ENCODE measurements at regions not wholly inside any gene's neighbourhood (a gene's known extent, or its start where the extent isn't known, plus 50 kb on each side); places are given as distances from the start of the nearest gene placed in this dataset.
"Not testable (repeated sequence)": the region's sequence is repeated elsewhere in the genome, so short reads cannot be mapped to it uniquely, and the experiment has no call there.

DNA sequence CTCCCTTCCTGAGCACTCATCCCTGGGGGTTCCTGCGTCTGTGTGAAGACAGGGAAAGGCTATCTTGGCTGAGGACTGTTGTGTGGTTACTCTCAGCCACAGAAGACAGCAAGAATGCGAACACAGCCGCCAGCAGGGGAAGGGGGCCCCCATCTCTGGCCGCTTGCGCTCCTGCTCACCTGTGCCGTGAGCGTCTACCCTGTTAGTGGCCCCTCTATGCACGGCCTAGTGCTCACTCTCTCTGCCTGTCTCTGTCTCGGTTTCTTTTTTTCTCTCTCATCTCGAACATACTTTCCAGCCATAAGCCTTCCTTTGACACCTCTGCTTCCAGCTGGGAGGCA, 206.7 kb upstream of the APCDD1 start:
- no peak overlapping the region for H3K4me3 ChIP-seq (ENCODE audit: low read depth, low read length)
- H3K27ac ChIP-seq, result no peak overlapping the region
- H3K36me3 ChIP-seq (replicated peaks), result no peaks in the 10 kb centered on the region
- DNase-seq, result no peak
- TF ChIP-seq, protein P1, sequence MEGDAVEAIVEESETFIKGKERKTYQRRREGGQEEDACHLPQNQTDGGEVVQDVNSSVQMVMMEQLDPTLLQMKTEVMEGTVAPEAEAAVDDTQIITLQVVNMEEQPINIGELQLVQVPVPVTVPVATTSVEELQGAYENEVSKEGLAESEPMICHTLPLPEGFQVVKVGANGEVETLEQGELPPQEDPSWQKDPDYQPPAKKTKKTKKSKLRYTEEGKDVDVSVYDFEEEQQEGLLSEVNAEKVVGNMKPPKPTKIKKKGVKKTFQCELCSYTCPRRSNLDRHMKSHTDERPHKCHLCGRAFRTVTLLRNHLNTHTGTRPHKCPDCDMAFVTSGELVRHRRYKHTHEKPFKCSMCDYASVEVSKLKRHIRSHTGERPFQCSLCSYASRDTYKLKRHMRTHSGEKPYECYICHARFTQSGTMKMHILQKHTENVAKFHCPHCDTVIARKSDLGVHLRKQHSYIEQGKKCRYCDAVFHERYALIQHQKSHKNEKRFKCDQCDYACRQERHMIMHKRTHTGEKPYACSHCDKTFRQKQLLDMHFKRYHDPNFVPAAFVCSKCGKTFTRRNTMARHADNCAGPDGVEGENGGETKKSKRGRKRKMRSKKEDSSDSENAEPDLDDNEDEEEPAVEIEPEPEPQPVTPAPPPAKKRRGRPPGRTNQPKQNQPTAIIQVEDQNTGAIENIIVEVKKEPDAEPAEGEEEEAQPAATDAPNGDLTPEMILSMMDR (IDR thresholded peaks at IDR 0.05; ENCODE audit: low read depth, low read length, missing control alignments), result no peak
- in situ Hi-C loops (cut with HindIII; ENCODE audit: low pct_ligation_motif_present, low sequenced_read_pairs), result no loop called here
- H3K27me3 ChIP-seq (replicated peaks), result no peaks in the 10 kb centered on the region

DNA sequence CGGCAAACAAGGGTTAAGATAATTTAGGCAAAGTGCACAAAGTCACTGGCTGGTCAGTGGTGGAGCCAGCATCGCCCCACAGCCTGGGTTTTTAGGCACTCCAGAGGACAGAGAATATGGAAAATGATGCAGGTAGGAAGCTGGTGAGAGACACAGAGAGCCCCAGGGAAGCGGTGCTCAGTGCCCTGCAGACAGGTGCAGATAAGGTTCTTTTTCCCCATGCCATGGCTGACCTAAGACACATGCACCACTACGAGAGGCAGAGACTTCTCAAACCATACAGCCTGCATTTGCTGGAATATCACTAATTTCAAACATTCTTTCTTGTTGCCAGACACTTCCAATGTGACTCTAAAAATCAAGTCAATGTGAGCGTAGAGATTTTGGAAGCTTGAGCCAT, 205.7 kb upstream of the APCDD1 start:
- H3K36me3 ChIP-seq (replicated peaks), result no peaks in the 10 kb centered on the region
- in situ Hi-C loops (cut with HindIII; ENCODE audit: low pct_ligation_motif_present, low sequenced_read_pairs), result no loop called here
- no peak for DNase-seq

DNA sequence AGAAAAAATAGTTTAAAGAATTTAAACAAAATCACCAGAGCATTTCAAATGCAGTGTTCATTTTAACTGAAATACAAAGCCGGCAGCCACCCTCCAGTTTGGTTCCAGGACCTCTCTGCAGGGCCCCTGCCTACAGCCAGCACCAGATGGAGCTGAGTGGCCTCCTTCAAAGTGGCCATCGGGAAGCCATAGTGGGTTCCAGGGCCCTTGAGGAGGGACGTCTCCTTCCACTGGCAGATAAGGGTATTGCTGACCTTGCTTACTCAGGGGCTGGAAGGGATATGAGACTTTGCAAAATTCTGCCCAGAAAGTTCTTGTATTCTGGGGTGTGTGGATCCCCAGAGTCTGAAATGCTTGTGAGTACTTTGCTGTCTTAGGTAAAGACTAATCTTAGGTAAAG, 205.2 kb upstream of the APCDD1 start:
- Histone ChIP-seq H3K4me3 (ENCODE audit: low read depth, low read length) (no peak overlapping the region), H3K36me3 (replicated peaks) (no peaks in the 10 kb centered on the region), H3K27me3 (replicated peaks) (no peaks in the 10 kb centered on the region), H3K27ac (no peak overlapping the region)
- DNase-seq, result no peak
- TF ChIP-seq, protein P1 (IDR thresholded peaks at IDR 0.05; ENCODE audit: low read depth, low read length, missing control alignments), result no peak
- in situ Hi-C loops (cut with HindIII; ENCODE audit: low pct_ligation_motif_present, low sequenced_read_pairs), result no loop called here

More for the DNA sequence above, 205.7 kb upstream of the APCDD1 start:
- no peaks in the 10 kb centered on the region for H3K27me3 ChIP-seq (replicated peaks)
- TF ChIP-seq, protein P1 (IDR thresholded peaks at IDR 0.05; ENCODE audit: low read depth, low read length, missing control alignments), result no peak
- H3K4me3 ChIP-seq (ENCODE audit: low read depth, low read length), result no peak overlapping the region
- no peak overlapping the region for H3K27ac ChIP-seq

DNA sequence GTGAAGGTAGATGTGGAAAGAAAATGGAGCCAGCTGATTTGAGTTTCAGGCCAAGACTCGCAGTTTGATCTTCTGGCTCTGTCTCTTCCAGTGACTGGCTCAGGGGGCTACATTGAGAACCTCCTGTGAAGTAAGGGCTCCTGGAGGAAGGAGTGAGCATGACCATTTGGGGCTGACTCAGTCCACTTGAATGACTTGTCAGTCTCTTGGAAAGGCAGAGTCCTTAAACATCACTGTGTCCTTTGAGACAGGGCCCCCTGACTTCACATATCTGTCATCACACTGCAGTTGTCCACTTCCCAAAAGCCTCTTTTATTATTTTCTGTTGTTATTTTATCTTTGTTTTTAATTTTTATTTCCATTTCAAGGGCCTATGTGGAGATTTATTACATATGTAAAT, 204.6 kb upstream of the APCDD1 start:
- no peaks in the 10 kb centered on the region for H3K36me3 ChIP-seq (replicated peaks)
- no peak for DNase-seq
- H3K27me3 ChIP-seq (replicated peaks), result no peaks in the 10 kb centered on the region
- TF ChIP-seq, protein P1 (IDR thresholded peaks at IDR 0.05; ENCODE audit: low read depth, low read length, missing control alignments), result no peak
- no peak overlapping the region for H3K27ac ChIP-seq
- in situ Hi-C loops (cut with HindIII; ENCODE audit: low pct_ligation_motif_present, low sequenced_read_pairs), result no loop called here
- no peak overlapping the region for H3K4me3 ChIP-seq (ENCODE audit: low read depth, low read length)

DNA sequence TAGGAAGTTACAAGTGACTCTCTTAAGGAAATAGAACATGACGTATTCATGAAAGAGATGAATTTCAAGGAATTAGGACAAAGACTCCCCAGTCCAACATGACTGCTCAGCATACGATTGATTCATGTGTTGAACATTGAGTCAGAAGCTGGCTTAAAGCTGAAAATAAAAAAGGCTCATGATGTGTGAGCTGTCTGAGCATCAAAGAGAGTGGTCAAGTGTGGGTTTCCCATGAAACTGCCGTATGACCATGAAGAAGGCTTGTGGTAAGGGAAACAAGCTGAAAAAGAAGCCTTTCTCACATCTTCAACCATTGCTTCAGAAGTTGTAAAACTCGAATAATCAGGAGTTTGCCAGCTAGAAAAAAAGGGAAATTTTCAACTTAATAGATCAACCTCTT, 201.9 kb upstream of the APCDD1 start:
- in situ Hi-C loops (cut with HindIII; ENCODE audit: low pct_ligation_motif_present, low sequenced_read_pairs), result no loop called here
- TF ChIP-seq, protein P1 (IDR thresholded peaks at IDR 0.05; ENCODE audit: low read depth, low read length, missing control alignments), result no peak
- no peak overlapping the region for H3K4me3 ChIP-seq (ENCODE audit: low read depth, low read length)
- no peak overlapping the region for H3K27ac ChIP-seq
- DNase-seq, result no peak
- H3K36me3 ChIP-seq (replicated peaks), result no peaks in the 10 kb centered on the region
- H3K27me3 ChIP-seq (replicated peaks), result no peaks in the 10 kb centered on the region

DNA sequence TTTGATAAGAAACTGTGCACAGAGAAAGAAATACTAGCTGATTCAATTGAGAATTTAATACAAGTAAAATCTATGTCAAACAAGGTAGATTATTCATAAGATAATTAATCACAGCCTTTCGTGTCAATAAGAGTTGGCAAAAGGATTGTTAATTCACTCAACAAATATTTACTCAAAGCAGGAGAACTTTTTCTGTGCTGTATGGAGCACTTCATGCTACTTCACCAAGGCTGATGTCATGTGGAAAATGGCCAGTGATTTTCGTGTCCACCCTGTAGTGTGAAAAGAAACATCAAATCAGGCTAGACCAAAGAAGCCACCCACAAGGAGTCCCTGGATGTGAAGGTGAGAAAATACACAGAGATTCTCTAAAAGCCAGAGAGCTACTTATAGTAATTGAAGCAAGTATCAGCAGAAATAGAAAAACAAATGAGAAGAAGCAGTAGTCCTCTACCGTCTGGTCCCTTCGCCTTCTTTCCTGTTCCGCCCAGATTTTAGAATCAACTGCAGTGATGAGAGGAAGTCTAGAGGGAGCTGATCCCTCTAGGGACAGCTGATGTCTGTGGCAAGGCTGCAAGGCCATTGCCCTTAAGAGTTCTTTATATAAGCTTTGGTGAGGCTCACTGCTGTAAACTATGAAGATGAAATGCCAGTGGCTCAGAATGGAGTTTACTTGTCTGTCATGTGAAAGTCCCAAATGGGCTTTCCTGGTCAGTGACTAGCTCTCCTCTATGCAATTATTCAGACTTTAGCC, 201.3 kb upstream of the APCDD1 start:
- H3K27ac ChIP-seq, result no peak overlapping the region
- no peaks in the 10 kb centered on the region for H3K27me3 ChIP-seq (replicated peaks)
- H3K36me3 ChIP-seq (replicated peaks), result no peaks in the 10 kb centered on the region
- in situ Hi-C loops (cut with HindIII; ENCODE audit: low pct_ligation_motif_present, low sequenced_read_pairs), result no loop called here
- no peak overlapping the region for H3K4me3 ChIP-seq (ENCODE audit: low read depth, low read length)
- no peak for DNase-seq
- TF ChIP-seq, protein P1 (IDR thresholded peaks at IDR 0.05; ENCODE audit: low read depth, low read length, missing control alignments), result no peak

DNA sequence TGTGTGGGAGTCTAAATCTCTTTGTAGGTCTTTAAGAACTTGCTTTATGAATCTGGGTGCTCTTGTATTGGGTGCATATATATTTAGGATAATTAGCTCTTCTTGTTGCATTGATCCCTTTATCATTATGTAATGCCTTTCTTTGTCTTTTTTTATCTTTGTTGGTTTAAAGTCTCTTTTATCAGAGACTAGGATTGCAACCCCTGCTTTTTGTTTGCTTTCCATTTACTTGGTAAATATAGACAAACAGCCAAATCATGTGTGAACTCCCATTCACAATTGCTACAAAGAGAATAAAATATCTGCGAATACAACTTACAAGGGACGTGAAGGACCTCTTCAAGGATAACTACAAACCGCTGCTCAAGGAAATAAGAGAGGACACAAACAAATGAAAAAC, 198.2 kb upstream of the APCDD1 start:
- in situ Hi-C loops (cut with HindIII; ENCODE audit: low pct_ligation_motif_present, low sequenced_read_pairs), result not testable (repeated sequence)

More for the DNA sequence above, 198.2 kb upstream of the APCDD1 start:
- not testable (repeated sequence) for H3K27ac ChIP-seq; DNase-seq; H3K27me3 ChIP-seq (replicated peaks); H3K4me3 ChIP-seq (ENCODE audit: low read depth, low read length); H3K36me3 ChIP-seq (replicated peaks)

Measured in brain microvascular endothelial cell (primary cell).